A673 (cell line): ENCODE measurements at regions not wholly inside any gene's neighbourhood (a gene's known extent, or its start where the extent isn't known, plus 50 kb on each side); places are given as distances from the start of the nearest gene placed in this dataset.

ENCODE experiments used
- CTCF ChIP-seq: fragments of 300-800, 200-600 bp; sonication (generic); conservative IDR thresholded peaks from 2 replicates; pipeline ENCODE4 v1.5.1; 2017; ENCODE audit warnings: low read depth, mild to moderate bottlenecking, antibody characterized with exemption, low read length, moderate library complexity, mixed read lengths
- EZH2 ChIP-seq: fragments of 200-600 bp; sonication (generic); IDR thresholded peaks from 2 replicates; pipeline ENCODE4 v1.6.1; 2017; ENCODE audit warnings: borderline replicate concordance, low read depth, mild to moderate bottlenecking, mixed read lengths, antibody characterized with exemption, low read length; ENCODE audit not compliant: poor library complexity, severe bottlenecking

GRCh38 chr2:18950361-18950851 lies 361.0 kb upstream of the NT5C1B start:
- TF ChIP-seq CTCF (no peak), EZH2 (no peak)
